ENCODE measurements at regions not wholly inside any gene's neighbourhood (a gene's known extent, or its start where the extent isn't known, plus 50 kb on each side); places are given as distances from the start of the nearest gene placed in this dataset.

GRCh38 chr2:187956906-187957534 is 334.7 kb upstream of the GULP1 start:
- H3K79me2 ChIP-seq (ENCODE audit: insufficient read depth): no peaks in the 10 kb centered on the region
- no peak overlapping the region for H2AFZ ChIP-seq
- H3K4me1 ChIP-seq (ENCODE audit: insufficient read depth): no peaks in the 10 kb centered on the region
- H3K9me2 ChIP-seq (ENCODE audit: insufficient read depth): no peaks in the 10 kb centered on the region
- no peak for DNase-seq
- H4K20me1 ChIP-seq (ENCODE audit: insufficient read depth): no peaks in the 10 kb centered on the region
- in situ Hi-C loops (cut with MboI): no loop called here
- no peak overlapping the region for H3K4me2 ChIP-seq (ENCODE audit: unreplicated experiment)
- H3K4me3 ChIP-seq: no peak overlapping the region
- no peak for TF ChIP-seq EZH2 (IDR thresholded peaks at IDR 0.05; ENCODE audit: insufficient read depth, poor library complexity, severe bottlenecking)
- no peak for TF ChIP-seq EZH2phosphoT487 (IDR thresholded peaks at IDR 0.05; ENCODE audit: insufficient read depth, low read depth)
- WGBS, 2 experiments (ENCODE audit: low coverage in 1 of 2, low lambda C conversion rate in 2 of 2, missing lambda C conversion rate in 2 of 2): 81 to 82% methylated on average over 2 of the region's 2 CpGs
- no peaks in the 10 kb centered on the region for H3F3A ChIP-seq (ENCODE audit: insufficient read depth)
- no peak overlapping the region for H3K27ac ChIP-seq
- no peak overlapping the region for H3K9ac ChIP-seq
- H3K9me3 ChIP-seq (ENCODE audit: low read depth): no peaks in the 10 kb centered on the region
- H3K27me3 ChIP-seq (replicated peaks; ENCODE audit: insufficient read depth): no peaks in the 10 kb centered on the region
- H3K36me3 ChIP-seq (ENCODE audit: low read depth): no peaks in the 10 kb centered on the region

GRCh38 chr2:187959821-187960220 is 331.9 kb upstream of the GULP1 start:
- in situ Hi-C loops (cut with MboI): no loop called here
- no peak overlapping the region for H3K4me2 ChIP-seq (ENCODE audit: unreplicated experiment)
- no peak overlapping the region for H3K27ac ChIP-seq
- H3F3A ChIP-seq (ENCODE audit: insufficient read depth): no peaks in the 10 kb centered on the region
- H3K9me2 ChIP-seq (ENCODE audit: insufficient read depth): no peaks in the 10 kb centered on the region
- no peaks in the 10 kb centered on the region for H3K27me3 ChIP-seq (replicated peaks; ENCODE audit: insufficient read depth)
- no peaks in the 10 kb centered on the region for H3K79me2 ChIP-seq (ENCODE audit: insufficient read depth)
- no peaks in the 10 kb centered on the region for H4K20me1 ChIP-seq (ENCODE audit: insufficient read depth)
- no peak for TF ChIP-seq EZH2phosphoT487 (IDR thresholded peaks at IDR 0.05; ENCODE audit: insufficient read depth, low read depth)
- TF ChIP-seq EZH2 (IDR thresholded peaks at IDR 0.05; ENCODE audit: insufficient read depth, poor library complexity, severe bottlenecking): no peak
- H2AFZ ChIP-seq: peak overlapping the region; percentile 38
- H3K9ac ChIP-seq: no peak overlapping the region
- no peaks in the 10 kb centered on the region for H3K36me3 ChIP-seq (ENCODE audit: low read depth)
- H3K4me1 ChIP-seq (ENCODE audit: insufficient read depth): no peaks in the 10 kb centered on the region
- no peaks in the 10 kb centered on the region for H3K9me3 ChIP-seq (ENCODE audit: low read depth)
- H3K4me3 ChIP-seq: no peak overlapping the region
- peak; percentile 9 for DNase-seq

- no peak overlapping the region for H3K9ac ChIP-seq
- 94 to 95% methylated on average over 2 of the region's 2 CpGs for WGBS, 2 experiments (ENCODE audit: low coverage in 1 of 2, low lambda C conversion rate in 2 of 2, missing lambda C conversion rate in 2 of 2)
- H2AFZ ChIP-seq: no peak overlapping the region
Measured at GRCh38 chr2:187962538-187962937, 329.1 kb upstream of the GULP1 start.

GRCh38 chr2:187964746-187965145 is 326.9 kb upstream of the GULP1 start:
- 92 to 97% methylated on average over 2 of the region's 2 CpGs for WGBS, 2 experiments (ENCODE audit: low coverage in 1 of 2, low lambda C conversion rate in 2 of 2, missing lambda C conversion rate in 2 of 2)
- in situ Hi-C loops (cut with MboI): no loop called here
- no peaks in the 10 kb centered on the region for H3K9me2 ChIP-seq (ENCODE audit: insufficient read depth)
- H3K4me3 ChIP-seq: no peak overlapping the region
- no peak overlapping the region for H3K9ac ChIP-seq
- no peaks in the 10 kb centered on the region for H3K4me1 ChIP-seq (ENCODE audit: insufficient read depth)
- no peaks in the 10 kb centered on the region for H3K36me3 ChIP-seq (ENCODE audit: low read depth)
- no peaks in the 10 kb centered on the region for H3K79me2 ChIP-seq (ENCODE audit: insufficient read depth)
- peak; percentile 76 for DNase-seq
- H3K27ac ChIP-seq: no peak overlapping the region
- H3K4me2 ChIP-seq (ENCODE audit: unreplicated experiment): no peak overlapping the region
- no peaks in the 10 kb centered on the region for H3F3A ChIP-seq (ENCODE audit: insufficient read depth)
- H3K27me3 ChIP-seq (replicated peaks; ENCODE audit: insufficient read depth): no peaks in the 10 kb centered on the region
- TF ChIP-seq EZH2phosphoT487 (IDR thresholded peaks at IDR 0.05; ENCODE audit: insufficient read depth, low read depth): no peak
- H3K9me3 ChIP-seq (ENCODE audit: low read depth): no peaks in the 10 kb centered on the region
- no peak overlapping the region for H2AFZ ChIP-seq
- H4K20me1 ChIP-seq (ENCODE audit: insufficient read depth): no peaks in the 10 kb centered on the region

More at GRCh38 chr2:187962538-187962937, 329.1 kb upstream of the GULP1 start:
- H3K27ac ChIP-seq: no peak overlapping the region
- no peak for DNase-seq
- no peaks in the 10 kb centered on the region for H3K36me3 ChIP-seq (ENCODE audit: low read depth)
- H3K9me3 ChIP-seq (ENCODE audit: low read depth): no peaks in the 10 kb centered on the region
- H3K4me3 ChIP-seq: no peak overlapping the region
- no peaks in the 10 kb centered on the region for H4K20me1 ChIP-seq (ENCODE audit: insufficient read depth)
- H3K4me2 ChIP-seq (ENCODE audit: unreplicated experiment): no peak overlapping the region
- H3K79me2 ChIP-seq (ENCODE audit: insufficient read depth): no peaks in the 10 kb centered on the region
- no peak for TF ChIP-seq EZH2 (IDR thresholded peaks at IDR 0.05; ENCODE audit: insufficient read depth, poor library complexity, severe bottlenecking)
- no peak for TF ChIP-seq EZH2phosphoT487 (IDR thresholded peaks at IDR 0.05; ENCODE audit: insufficient read depth, low read depth)
- in situ Hi-C loops (cut with MboI): no loop called here
- H3K4me1 ChIP-seq (ENCODE audit: insufficient read depth): no peaks in the 10 kb centered on the region
- H3K9me2 ChIP-seq (ENCODE audit: insufficient read depth): no peaks in the 10 kb centered on the region
- H3F3A ChIP-seq (ENCODE audit: insufficient read depth): no peaks in the 10 kb centered on the region
- H3K27me3 ChIP-seq (replicated peaks; ENCODE audit: insufficient read depth): no peaks in the 10 kb centered on the region

DNA sequence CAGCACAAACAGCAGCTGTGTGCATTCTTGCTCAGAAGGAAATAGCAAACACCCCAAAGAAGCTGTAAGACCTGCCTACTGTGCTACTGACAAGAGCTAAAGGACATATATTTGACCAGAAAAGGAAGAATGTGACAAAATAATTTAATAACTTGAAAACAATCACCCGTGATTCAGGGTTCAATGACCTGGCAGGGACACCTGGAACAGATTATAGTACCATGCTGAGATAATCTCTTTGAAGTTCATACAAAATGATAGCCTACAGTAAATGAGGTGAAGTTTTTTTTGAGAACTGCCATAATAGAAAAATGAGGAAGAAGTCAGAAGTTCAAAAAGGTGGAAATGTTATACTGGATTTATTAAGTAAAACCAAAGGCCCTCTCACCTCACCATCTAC is 324.8 kb upstream of the GULP1 start:
- H3K36me3 ChIP-seq (ENCODE audit: low read depth): no peaks in the 10 kb centered on the region
- no peak for TF ChIP-seq EZH2 (IDR thresholded peaks at IDR 0.05; ENCODE audit: insufficient read depth, poor library complexity, severe bottlenecking)
- TF ChIP-seq EZH2phosphoT487 (IDR thresholded peaks at IDR 0.05; ENCODE audit: insufficient read depth, low read depth): no peak

More for the DNA sequence above, 324.8 kb upstream of the GULP1 start:
- H2AFZ ChIP-seq: no peak overlapping the region
- H4K20me1 ChIP-seq (ENCODE audit: insufficient read depth): no peaks in the 10 kb centered on the region
- no peaks in the 10 kb centered on the region for H3K27me3 ChIP-seq (replicated peaks; ENCODE audit: insufficient read depth)
- no peaks in the 10 kb centered on the region for H3K9me3 ChIP-seq (ENCODE audit: low read depth)
- H3K9me2 ChIP-seq (ENCODE audit: insufficient read depth): no peaks in the 10 kb centered on the region
- no peaks in the 10 kb centered on the region for H3K4me1 ChIP-seq (ENCODE audit: insufficient read depth)
- H3K4me2 ChIP-seq (ENCODE audit: unreplicated experiment): no peak overlapping the region
- 21 to 32% methylated on average over 1 of the region's 1 CpG for WGBS, 2 experiments (ENCODE audit: low coverage in 1 of 2, low lambda C conversion rate in 2 of 2, missing lambda C conversion rate in 2 of 2)
- DNase-seq: no peak
- in situ Hi-C loops (cut with MboI): no loop called here
- no peak overlapping the region for H3K9ac ChIP-seq
- H3K79me2 ChIP-seq (ENCODE audit: insufficient read depth): no peaks in the 10 kb centered on the region
- no peak overlapping the region for H3K4me3 ChIP-seq
- H3F3A ChIP-seq (ENCODE audit: insufficient read depth): no peaks in the 10 kb centered on the region
- no peak overlapping the region for H3K27ac ChIP-seq

All from GM23248 (cell line).